Mesothelial cell of epicardium (in vitro differentiated cells): ENCODE measurements at regions not wholly inside any gene's neighbourhood (a gene's known extent, or its start where the extent isn't known, plus 50 kb on each side); places are given as distances from the start of the nearest gene placed in this dataset.

ENCODE experiments used
- DNase-seq, 2 experiments: peaks; one replicate each; pipeline ENCODE4 v3.0.0; 2021; ENCODE audit warnings: low spot score in 2 of 2; ENCODE audit not compliant: unreplicated experiment in 2 of 2
- H3K27ac Mint-ChIP-seq: 2 replicates; pipeline ENCODE4 v1.8.0; 2021; ENCODE audit warnings: mixed read lengths
- H3K27me3 Mint-ChIP-seq: 2 replicates; pipeline ENCODE4 v1.8.0; 2021; ENCODE audit warnings: low read depth, mixed read lengths
- H3K36me3 Mint-ChIP-seq: 2 replicates; pipeline ENCODE4 v1.8.0; 2021; ENCODE audit warnings: mixed read lengths
- H3K4me1 Mint-ChIP-seq: 2 replicates; pipeline ENCODE4 v1.8.0; 2021; ENCODE audit warnings: mixed read lengths
- H3K4me3 Mint-ChIP-seq: 2 replicates; pipeline ENCODE4 v1.8.0; 2021; ENCODE audit warnings: mild to moderate bottlenecking, moderate library complexity, mixed read lengths
- H3K9me3 Mint-ChIP-seq: 2 replicates; pipeline ENCODE4 v1.8.0; 2021; ENCODE audit warnings: mixed read lengths
- CTCF ChIP-seq: fragments of 200-600 bp; sonication (generic); IDR thresholded peaks from one replicate; pipeline ENCODE4 v1.5.0; 2021; ENCODE audit warnings: antibody characterized with exemption; ENCODE audit not compliant: unreplicated experiment

- Mint-ChIP-seq H3K9me3 (peaks cover 11% of the 10 kb centered on the region), H3K27ac (no peak overlapping the region), H3K4me3 (no peak overlapping the region), H3K4me1 (no peaks in the 10 kb centered on the region), H3K36me3 (no peaks in the 10 kb centered on the region), H3K27me3 (peaks cover 1% of the 10 kb centered on the region)
- peak; percentile 22 to 53 for DNase-seq
- TF ChIP-seq CTCF = peak; percentile 78
Measured at GRCh38 chr11:127345819-127346459, 345.4 kb upstream of the KIRREL3 start.

DNA sequence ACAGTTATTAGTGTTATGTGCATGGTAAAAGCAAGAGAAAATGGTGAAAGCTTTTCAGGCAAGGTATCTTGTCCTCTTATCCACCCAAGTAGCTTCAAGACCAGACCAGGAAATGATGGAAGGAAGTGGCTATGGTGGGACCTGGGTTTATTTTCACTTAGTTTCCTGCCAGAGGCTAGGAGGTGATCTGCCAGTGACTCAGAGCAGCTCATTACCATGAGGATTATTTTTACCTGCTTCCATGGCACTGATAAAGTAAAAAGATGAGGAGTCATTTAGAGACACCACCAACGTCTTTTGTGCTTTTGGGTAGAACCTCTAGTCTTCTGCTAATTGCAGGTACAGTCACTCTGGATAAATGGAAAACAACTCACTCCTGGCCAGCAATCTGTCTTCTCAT is 339.9 kb upstream of the KIRREL3 start:
- Mint-ChIP-seq H3K27ac (no peak overlapping the region), H3K4me1 (no peaks in the 10 kb centered on the region), H3K4me3 (no peak overlapping the region), H3K36me3 (no peaks in the 10 kb centered on the region), H3K27me3 (peaks cover 9% of the 10 kb centered on the region), H3K9me3 (peaks cover 6% of the 10 kb centered on the region)
- TF ChIP-seq CTCF = no peak
- DNase-seq = no peak

- no peak overlapping the region for H3K4me3 Mint-ChIP-seq
- H3K36me3 Mint-ChIP-seq = no peaks in the 10 kb centered on the region
- no peak for TF ChIP-seq CTCF
- no peaks in the 10 kb centered on the region for H3K4me1 Mint-ChIP-seq
- H3K27me3 Mint-ChIP-seq = peaks cover 9% of the 10 kb centered on the region
- H3K27ac Mint-ChIP-seq = no peak overlapping the region
- peaks cover 9% of the 10 kb centered on the region for H3K9me3 Mint-ChIP-seq
- no peak for DNase-seq
Measured at GRCh38 chr11:127339376-127339775, 338.8 kb upstream of the KIRREL3 start.

GRCh38 chr11:127338380-127339259 is 338.1 kb upstream of the KIRREL3 start:
- H3K27ac Mint-ChIP-seq = no peak overlapping the region
- no peak for DNase-seq
- no peaks in the 10 kb centered on the region for H3K36me3 Mint-ChIP-seq
- no peak for TF ChIP-seq CTCF
- H3K9me3 Mint-ChIP-seq = peaks cover 11% of the 10 kb centered on the region
- no peaks in the 10 kb centered on the region for H3K4me1 Mint-ChIP-seq
- H3K4me3 Mint-ChIP-seq = no peak overlapping the region
- H3K27me3 Mint-ChIP-seq = peaks cover 9% of the 10 kb centered on the region

DNA sequence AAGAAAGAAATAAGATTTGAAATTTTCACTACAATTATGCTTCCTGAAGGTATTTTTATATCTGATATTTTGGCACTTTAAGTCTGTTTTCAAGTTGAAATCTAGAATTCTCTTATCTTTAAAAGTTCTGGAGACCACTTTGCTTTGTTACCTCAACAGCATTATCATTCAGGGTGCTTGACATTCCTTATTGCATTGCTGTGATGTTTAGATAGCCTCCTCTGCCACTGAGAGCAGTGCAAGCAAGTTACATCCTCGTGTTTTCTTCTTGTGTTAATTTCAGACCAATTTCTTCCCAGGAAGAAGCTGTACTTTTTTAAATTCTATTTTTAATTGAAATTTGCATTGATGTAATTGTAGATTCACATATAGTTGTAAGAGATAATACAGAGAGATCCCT is 333.9 kb upstream of the KIRREL3 start:
- Mint-ChIP-seq H3K27me3 (peaks cover 7% of the 10 kb centered on the region), H3K27ac (no peak overlapping the region), H3K4me3 (no peak overlapping the region), H3K9me3 (peaks cover 32% of the 10 kb centered on the region), H3K4me1 (no peaks in the 10 kb centered on the region), H3K36me3 (peaks cover 3% of the 10 kb centered on the region)
- DNase-seq = no peak
- no peak for TF ChIP-seq CTCF
